Gastrocnemius medialis (tissue), 4 donors: ENCODE measurements at regions not wholly inside any gene's neighbourhood (a gene's known extent, or its start where the extent isn't known, plus 50 kb on each side); places are given as distances from the start of the nearest gene placed in this dataset.

ENCODE experiments used
- ATAC-seq, 2 donors: fragments of 150-250 bp; one replicate each; pipeline ENCODE4 v1.9.1; 2016
- DNase-seq, 2 donors: peaks; one replicate each; pipeline ENCODE4 v3.0.0-alpha.2; 2019
- H3K27ac ChIP-seq, 4 donors: fragments of 200-600 bp; sonication (generic); 1 replicate in 1 of 4; 2 replicates in 3 of 4; pipeline ENCODE4 v1.5.1; 2016 to 2018; ENCODE audit warnings: mild to moderate bottlenecking in 2 of 4, moderate library complexity in 1 of 4
- H3K27me3 ChIP-seq, 3 donors: fragments of 200-600 bp; sonication (generic) in 2 of 3; 1 replicate in 1 of 3; 2 replicates in 2 of 3; pipeline versions ENCODE4 v1.5.1 to v1.6.0; 2016 to 2019; ENCODE audit warnings: mild to moderate bottlenecking in 1 of 3, moderate library complexity in 1 of 3
- H3K36me3 ChIP-seq, 2 donors: fragments of 200-600 bp; sonication (generic) in 1 of 2; one replicate each; pipeline ENCODE4 v1.5.1; 2017 to 2018
- H3K4me1 ChIP-seq, 2 donors: fragments of 200-600 bp; sonication (generic) in 1 of 2; one replicate each; pipeline ENCODE4 v1.5.1; 2016 to 2017; ENCODE audit warnings: mild to moderate bottlenecking in 2 of 2
- H3K4me3 ChIP-seq, 4 donors: fragments of 200-600 bp; sonication (generic) in 3 of 4; 1 replicate in 1 of 4; 2 replicates in 3 of 4; pipeline ENCODE4 v1.5.1; 2016 to 2019; ENCODE audit warnings: mild to moderate bottlenecking in 2 of 4
- H3K9me3 ChIP-seq, 3 donors: fragments of 200-600 bp; sonication (generic) in 2 of 3; 1 replicate in 1 of 3; 2 replicates in 2 of 3; pipeline ENCODE4 v1.5.1; 2016 to 2019
- POLR2A ChIP-seq, 2 donors: fragments of 450-650 bp; IDR thresholded peaks; one replicate each; pipeline ENCODE4 v1.6.1; 2017; ENCODE audit warnings: antibody characterized with exemption in 2 of 2, mild to moderate bottlenecking in 2 of 2, moderate library complexity in 2 of 2
- in situ Hi-C, 4 donors: fragments of 200-750 bp; cut with MboI; loops; one replicate each; pipeline versions ENCODE4 v1.15.0 to v1.8.0; 2017; ENCODE audit warnings: low sequenced_read_pairs in 4 of 4
- intact Hi-C: fragments of 100-400 bp; cut with DNase I; formaldehyde crosslinking; loops from one replicate; pipeline ENCODE4 v1.15.1; 2023; ENCODE audit warnings: low total_unique reads
- TF ChIP-seq, protein P1 (sequence below), 5 experiments: fragments of 450-650 bp in 3 of 5; fragments of 200-600 bp in 2 of 5; sonication (generic) in 2 of 5; IDR thresholded peaks in 4 of 5; conservative IDR thresholded peaks in 1 of 5; 1 replicate in 4 of 5; 2 replicates in 1 of 5; pipeline ENCODE4 v1.5.1; 2016 to 2019; ENCODE audit warnings: antibody characterized with exemption in 5 of 5, mild to moderate bottlenecking in 3 of 5, moderate library complexity in 3 of 5

GRCh38 chr6:22142856-22143255 is 154.0 kb downstream of the PRL start:
- ATAC-seq (no peak), DNase-seq (no peak)
- Histone ChIP-seq H3K4me3 (no peak overlapping the region), H3K9me3 (no peaks in the 10 kb centered on the region), H3K27me3 (no peaks in the 10 kb centered on the region), H3K27ac (no peak overlapping the region), H3K36me3 (no peaks in the 10 kb centered on the region), H3K4me1 (peaks cover 24 to 30% of the 10 kb centered on the region in 2 donors)
- TF ChIP-seq, protein P1, sequence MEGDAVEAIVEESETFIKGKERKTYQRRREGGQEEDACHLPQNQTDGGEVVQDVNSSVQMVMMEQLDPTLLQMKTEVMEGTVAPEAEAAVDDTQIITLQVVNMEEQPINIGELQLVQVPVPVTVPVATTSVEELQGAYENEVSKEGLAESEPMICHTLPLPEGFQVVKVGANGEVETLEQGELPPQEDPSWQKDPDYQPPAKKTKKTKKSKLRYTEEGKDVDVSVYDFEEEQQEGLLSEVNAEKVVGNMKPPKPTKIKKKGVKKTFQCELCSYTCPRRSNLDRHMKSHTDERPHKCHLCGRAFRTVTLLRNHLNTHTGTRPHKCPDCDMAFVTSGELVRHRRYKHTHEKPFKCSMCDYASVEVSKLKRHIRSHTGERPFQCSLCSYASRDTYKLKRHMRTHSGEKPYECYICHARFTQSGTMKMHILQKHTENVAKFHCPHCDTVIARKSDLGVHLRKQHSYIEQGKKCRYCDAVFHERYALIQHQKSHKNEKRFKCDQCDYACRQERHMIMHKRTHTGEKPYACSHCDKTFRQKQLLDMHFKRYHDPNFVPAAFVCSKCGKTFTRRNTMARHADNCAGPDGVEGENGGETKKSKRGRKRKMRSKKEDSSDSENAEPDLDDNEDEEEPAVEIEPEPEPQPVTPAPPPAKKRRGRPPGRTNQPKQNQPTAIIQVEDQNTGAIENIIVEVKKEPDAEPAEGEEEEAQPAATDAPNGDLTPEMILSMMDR (IDR thresholded peaks at IDR 0.05 in 4 of 5, conservative IDR thresholded peaks at IDR 0.05 in 1 of 5) = no peak
- no peak for TF ChIP-seq POLR2A (IDR thresholded peaks at IDR 0.05)
- intact Hi-C loops = no loop called here
- in situ Hi-C loops = no loop called here

DNA sequence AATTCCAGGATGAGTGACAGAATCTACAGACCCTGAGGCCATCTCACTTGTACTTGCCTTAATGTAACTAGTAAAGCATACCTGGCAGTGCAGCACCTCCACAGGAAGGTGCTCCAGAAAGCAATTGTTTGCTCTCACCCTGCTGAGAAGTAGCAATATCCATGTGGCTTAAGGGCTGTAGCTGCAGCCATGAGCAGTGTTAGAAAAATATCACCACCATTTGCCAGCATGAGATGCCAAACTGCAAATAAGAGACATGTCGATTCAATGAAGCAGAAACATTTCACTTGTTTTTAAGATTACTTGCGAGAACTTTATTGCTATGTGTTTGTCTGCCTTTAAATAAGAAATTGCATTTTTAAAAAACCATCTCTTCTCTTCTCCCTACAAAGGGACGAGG is 151.5 kb downstream of the PRL start:
- in situ Hi-C loops (no loop called here), intact Hi-C loops (loop anchor here (5.0 kb wide), 2 partner anchors 103 to 553 kb away; partner anchors contain the start of gene SOX4)
- Histone ChIP-seq H3K4me1 (peaks cover 50 to 55% of the 10 kb centered on the region in 2 donors), H3K27me3 (no peaks in the 10 kb centered on the region), H3K27ac (no peak overlapping the region), H3K4me3 (peak overlapping the region in 1 of 4 donors; percentile 69), H3K9me3 (no peaks in the 10 kb centered on the region), H3K36me3 (no peaks in the 10 kb centered on the region)
- DNase-seq (no peak), ATAC-seq (no peak)
- no peak for TF ChIP-seq POLR2A (IDR thresholded peaks at IDR 0.05)
- TF ChIP-seq, protein P1 (IDR thresholded peaks at IDR 0.05 in 4 of 5, conservative IDR thresholded peaks at IDR 0.05 in 1 of 5) = no peak

DNA sequence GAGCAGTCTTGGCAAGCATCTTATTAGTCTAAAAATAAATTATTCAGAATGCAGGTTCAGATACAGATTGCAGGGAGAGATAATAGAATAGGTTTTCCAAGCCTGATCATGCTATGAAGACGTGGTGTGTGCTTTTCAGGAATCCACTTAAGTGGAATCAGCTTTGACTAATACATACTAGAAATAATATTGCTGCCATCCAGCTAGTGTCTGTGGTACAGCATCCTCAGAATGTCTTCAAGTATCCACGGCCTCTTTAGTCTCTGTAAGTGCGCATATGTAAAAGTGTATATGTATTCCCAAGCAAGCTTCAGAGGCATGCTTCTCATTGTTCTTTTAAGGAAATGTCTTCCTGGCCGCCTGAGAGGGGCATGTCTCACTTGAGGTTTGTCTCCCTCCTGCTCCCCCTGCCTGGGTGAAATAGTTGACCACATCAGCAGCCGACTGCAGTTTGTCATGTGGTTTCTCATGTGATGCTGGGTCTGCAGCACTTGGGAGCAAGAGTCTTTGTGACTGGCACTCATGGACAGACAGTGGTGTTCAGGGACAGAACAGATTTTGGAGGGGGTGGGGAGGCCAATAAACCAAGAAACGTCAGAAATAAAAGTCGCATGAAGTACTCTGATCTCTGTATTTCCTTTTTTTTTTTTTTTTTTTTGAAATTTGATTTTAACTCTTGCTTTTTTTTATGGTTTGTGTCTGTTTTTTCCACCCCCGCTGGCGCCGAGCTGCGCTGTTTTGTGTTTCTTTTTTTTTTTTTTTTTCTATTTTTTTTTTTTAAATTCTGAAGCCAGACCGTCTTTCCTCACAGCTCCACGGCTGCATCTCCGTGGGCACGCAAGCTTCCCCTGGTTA is 150.8 kb downstream of the PRL start:
- intact Hi-C loops (loop anchor here (5.0 kb wide), 2 partner anchors 104 to 554 kb away; partner anchors contain the start of gene SOX4), in situ Hi-C loops (no loop called here)
- peaks cover 55 to 59% of the 10 kb centered on the region in 2 donors for H3K4me1 ChIP-seq
- H3K4me3 ChIP-seq = peak overlapping the region; percentile 52 to 69 (median 54)
- H3K36me3 ChIP-seq = no peaks in the 10 kb centered on the region
- DNase-seq = no peak
- no peaks in the 10 kb centered on the region for H3K27me3 ChIP-seq
- TF ChIP-seq POLR2A (IDR thresholded peaks at IDR 0.05) = no peak
- TF ChIP-seq, protein P1 (IDR thresholded peaks at IDR 0.05 in 4 of 5, conservative IDR thresholded peaks at IDR 0.05 in 1 of 5) = no peak
- H3K9me3 ChIP-seq = no peaks in the 10 kb centered on the region
- ATAC-seq = no peak
- no peak overlapping the region for H3K27ac ChIP-seq

DNA sequence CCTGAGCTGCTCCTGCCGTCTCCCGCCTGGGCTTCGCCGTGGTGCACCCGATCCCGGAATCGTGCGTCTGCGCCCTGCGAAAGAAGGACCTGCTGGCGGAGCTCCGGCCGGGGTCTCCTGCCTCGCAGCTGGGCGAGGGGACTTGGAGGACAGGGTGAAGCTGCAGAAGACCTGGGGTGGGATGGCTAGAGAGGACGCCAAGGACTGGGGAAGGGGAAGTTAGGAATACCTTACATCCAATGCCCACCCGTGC is 150.2 kb downstream of the PRL start:
- Histone ChIP-seq H3K4me3 (peak overlapping the region; percentile 52 to 69 (median 54)), H3K36me3 (no peaks in the 10 kb centered on the region), H3K9me3 (no peaks in the 10 kb centered on the region), H3K27ac (no peak overlapping the region), H3K4me1 (peaks cover 55 to 62% of the 10 kb centered on the region in 2 donors), H3K27me3 (no peaks in the 10 kb centered on the region)
- no peak for DNase-seq
- TF ChIP-seq, protein P1 (IDR thresholded peaks at IDR 0.05 in 4 of 5, conservative IDR thresholded peaks at IDR 0.05 in 1 of 5) = no peak
- TF ChIP-seq POLR2A (IDR thresholded peaks at IDR 0.05) = no peak
- ATAC-seq = no peak
- intact Hi-C loops = loop anchor here (5.0 kb wide), 2 partner anchors 104 to 554 kb away; partner anchors contain the start of gene SOX4
- in situ Hi-C loops = no loop called here
